Activated CD4-positive, alpha-beta T cell treated with anti-CD3 and anti-CD28 coated beads for 36 hours (primary cell): ENCODE measurements at regions not wholly inside any gene's neighbourhood (a gene's known extent, or its start where the extent isn't known, plus 50 kb on each side); places are given as distances from the start of the nearest gene placed in this dataset.
"Not testable (repeated sequence)": the region's sequence is repeated elsewhere in the genome, so short reads cannot be mapped to it uniquely, and the experiment has no call there.

Experiments
- ATAC-seq: fragments of 200-7000 bp; cut with Tn5 transposase; one replicate; pipeline ENCODE4 v1.10.0; 2021; ENCODE audit warnings: mild to moderate bottlenecking, moderate library complexity
- CTCF ChIA-PET: fragments of 350-600 bp; sonication (Branson Sonifier 250); formaldehyde crosslinking; loops from one replicate; lab custom pipeline; 2021; ENCODE audit warnings: antibody characterized with exemption; lab: Charles Lee
- POLR2A ChIA-PET: fragments of 350-600 bp; sonication (Branson Sonifier 250); formaldehyde crosslinking; loops from one replicate; lab custom pipeline; 2021; ENCODE audit warnings: antibody characterized with exemption, inconsistent platforms; lab: Charles Lee
- DNase-seq: peaks from one replicate; pipeline ENCODE4 v3.0.0-alpha.2; 2020
- H3K27ac Mint-ChIP-seq: one replicate; pipeline ENCODE4 v1.8.0; 2021; ENCODE audit warnings: mixed read lengths
- H3K27me3 Mint-ChIP-seq: one replicate; pipeline ENCODE4 v1.8.0; 2021; ENCODE audit warnings: mixed read lengths
- H3K36me3 Mint-ChIP-seq: one replicate; pipeline ENCODE4 v1.8.0; 2021; ENCODE audit warnings: low read depth, mixed read lengths
- H3K4me1 Mint-ChIP-seq: one replicate; pipeline ENCODE4 v1.8.0; 2021; ENCODE audit warnings: mixed read lengths
- H3K4me3 Mint-ChIP-seq: one replicate; pipeline ENCODE4 v1.8.0; 2021; ENCODE audit warnings: mild to moderate bottlenecking, moderate library complexity, mixed read lengths
- H3K9me3 Mint-ChIP-seq: one replicate; pipeline ENCODE4 v1.8.0; 2021; ENCODE audit warnings: low read depth, mixed read lengths
- intact Hi-C, 2 experiments: fragments of 100-400 bp; cut with DNase I in 1 of 2; cut with micrococcal nuclease in 1 of 2; formaldehyde crosslinking; loops; one replicate each; pipeline versions ENCODE4 v1.14.2 to v1.15.1; 2022 to 2024; cut with DNase I, micrococcal nuclease

DNA sequence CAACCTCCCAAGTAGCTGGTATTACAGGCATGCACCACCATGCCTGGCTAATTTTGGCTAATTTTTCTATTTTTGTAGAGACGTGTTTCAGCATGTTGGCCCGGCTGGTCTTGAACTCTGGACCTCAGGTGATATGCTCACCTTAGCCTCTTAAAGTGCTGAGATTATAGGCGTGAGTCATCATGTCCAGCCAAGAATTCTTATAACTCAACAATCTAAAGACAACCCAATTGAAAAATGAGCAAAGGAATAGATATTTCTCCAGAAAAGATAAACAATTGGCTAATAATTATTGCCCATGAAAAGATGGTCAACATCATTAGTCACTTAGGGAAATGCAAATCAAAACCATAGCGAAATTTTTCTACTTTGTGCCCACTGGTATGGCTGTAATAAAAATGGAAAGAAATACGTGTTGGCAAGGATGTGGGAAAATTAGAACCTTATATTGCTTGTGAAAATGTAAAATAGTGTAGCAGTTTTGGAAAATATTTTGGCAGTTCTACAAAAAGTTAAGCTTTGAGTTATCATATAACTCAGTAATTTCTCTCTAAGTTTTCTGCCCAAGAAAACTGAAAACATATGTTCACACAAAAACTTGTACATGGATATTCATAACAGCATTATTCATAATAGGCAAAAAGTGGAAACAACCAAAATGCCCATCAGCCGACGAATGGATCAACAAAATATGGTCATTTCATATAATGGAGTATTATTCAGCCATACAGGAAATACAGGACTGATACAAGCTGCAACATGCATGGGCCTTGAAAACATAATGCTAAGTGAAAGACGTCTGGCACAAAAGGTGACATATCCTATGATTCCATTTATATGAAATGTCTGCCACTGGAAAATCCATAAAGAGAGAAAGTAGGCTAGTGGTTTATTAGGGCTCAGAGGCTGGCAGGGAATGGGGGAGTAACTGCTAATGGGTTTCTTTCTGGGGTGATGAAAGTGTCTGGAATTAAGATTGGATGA is 87.8 kb downstream of the UTRN start:
- Mint-ChIP-seq H3K4me1 (peaks cover 42% of the 10 kb centered on the region), H3K9me3 (peaks cover 5% of the 10 kb centered on the region), H3K27ac (no peak overlapping the region), H3K36me3 (peaks cover 12% of the 10 kb centered on the region), H3K27me3 (no peaks in the 10 kb centered on the region), H3K4me3 (no peak overlapping the region)
- ChIA-PET CTCF (interaction anchor here (0.6 kb wide), 1 partner anchor 192 kb away, joined by 3 read pairs; no protein-coding TSS in a partner anchor), POLR2A (no interaction called here)
- intact Hi-C loops: no loop called here
- ATAC-seq (no peak), DNase-seq (no peak)

DNA sequence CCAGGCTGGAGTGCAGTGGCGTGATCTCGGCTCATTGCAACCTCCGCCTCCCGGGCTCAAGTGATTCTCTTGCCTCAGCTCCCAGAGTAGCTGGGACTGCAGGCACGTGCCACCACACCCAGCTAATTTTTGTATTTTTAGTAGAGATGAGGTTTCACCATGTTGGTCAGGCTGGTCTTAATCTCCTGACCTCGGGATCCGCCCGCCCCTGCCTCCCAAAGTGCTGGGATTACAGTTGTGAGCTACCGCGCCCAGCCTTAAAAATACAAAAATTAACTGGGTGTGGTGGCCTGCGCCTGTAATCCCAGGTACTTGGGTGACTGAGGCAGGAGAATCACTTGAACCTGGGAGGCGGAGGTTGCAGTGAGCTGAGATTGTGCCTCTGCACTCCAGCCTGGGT is 89.4 kb downstream of the UTRN start:
- H3K9me3 Mint-ChIP-seq, H3K27me3 Mint-ChIP-seq, H3K27ac Mint-ChIP-seq, DNase-seq, CTCF ChIA-PET, ATAC-seq, intact Hi-C loops, H3K4me3 Mint-ChIP-seq: not testable (repeated sequence)
- peaks cover 53% of the 10 kb centered on the region for H3K4me1 Mint-ChIP-seq
- POLR2A ChIA-PET: interaction anchor here (0.6 kb wide), 1 partner anchor 213 kb away, joined by 4 read pairs; no protein-coding TSS in a partner anchor
- peaks cover 14% of the 10 kb centered on the region for H3K36me3 Mint-ChIP-seq

DNA sequence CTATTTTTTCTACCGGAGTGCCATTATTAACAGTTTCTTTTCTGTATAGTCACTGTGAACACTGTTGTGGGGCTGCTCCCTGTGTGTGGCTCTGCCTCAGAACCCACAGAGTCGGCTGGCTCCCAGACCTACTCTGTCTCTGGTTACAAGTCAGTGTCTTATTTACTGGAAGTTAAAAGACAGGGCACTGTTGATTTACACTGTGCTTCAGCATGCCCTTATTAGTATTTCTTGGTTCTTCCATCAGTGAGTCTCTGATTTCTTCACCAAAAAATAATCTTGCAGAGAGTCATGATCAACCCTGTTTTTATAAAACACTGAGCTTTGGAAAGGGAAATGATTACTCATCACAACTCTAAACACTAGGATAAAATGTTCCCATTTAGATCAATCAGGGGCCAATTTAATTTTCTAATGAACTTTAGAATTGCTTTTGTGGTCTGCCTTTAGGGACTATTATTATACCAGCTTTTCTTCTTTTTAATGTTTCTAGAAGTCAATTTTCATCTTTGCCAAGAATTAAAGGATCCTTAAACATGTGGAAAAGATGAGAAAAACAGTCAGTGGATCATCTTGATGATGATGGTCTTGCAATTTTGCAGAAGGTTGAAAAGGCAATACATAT is 92.6 kb downstream of the UTRN start:
- H3K4me3 Mint-ChIP-seq: no peak overlapping the region
- ChIA-PET CTCF (interaction anchor here (1.4 kb wide), 2 partner anchors 11 to 30 kb away, joined by 3 to 4 read pairs; no protein-coding TSS in a partner anchor), POLR2A (no interaction called here)
- intact Hi-C loops: no loop called here
- H3K4me1 Mint-ChIP-seq: peaks cover 43% of the 10 kb centered on the region
- H3K9me3 Mint-ChIP-seq: peaks cover 17% of the 10 kb centered on the region
- ATAC-seq (peak; percentile 68), DNase-seq (peak; percentile 33)
- peaks cover 22% of the 10 kb centered on the region for H3K36me3 Mint-ChIP-seq
- no peaks in the 10 kb centered on the region for H3K27me3 Mint-ChIP-seq
- peak overlapping the region; percentile 40 for H3K27ac Mint-ChIP-seq

DNA sequence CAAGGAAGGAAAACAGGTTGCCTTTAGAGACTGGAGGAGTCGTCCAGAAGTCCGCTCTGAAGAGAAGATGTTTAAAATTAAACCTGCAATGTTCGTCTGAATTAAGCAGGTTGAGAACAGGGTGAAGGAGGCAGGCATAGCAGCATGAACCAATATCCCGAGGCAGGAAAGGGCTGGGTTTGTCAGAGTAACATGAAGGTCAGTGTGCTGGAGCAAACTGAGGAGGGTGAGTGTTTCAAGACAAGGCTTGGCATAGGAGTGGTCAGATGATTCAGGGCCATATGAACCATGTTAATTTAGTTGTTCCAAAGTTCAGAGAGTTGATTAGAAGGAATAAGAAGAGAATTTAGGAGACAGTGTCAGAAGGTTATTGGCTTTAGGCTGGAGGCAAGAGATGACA is 93.3 kb downstream of the UTRN start:
- Mint-ChIP-seq H3K9me3 (peaks cover 18% of the 10 kb centered on the region), H3K4me3 (no peak overlapping the region), H3K27me3 (no peaks in the 10 kb centered on the region), H3K4me1 (peaks cover 39% of the 10 kb centered on the region), H3K27ac (no peak overlapping the region), H3K36me3 (peaks cover 19% of the 10 kb centered on the region)
- POLR2A ChIA-PET: no interaction called here
- ATAC-seq: no peak
- intact Hi-C loops: no loop called here
- CTCF ChIA-PET: interaction anchor here (0.7 to 1.4 kb wide), 2 partner anchors 10 to 270 kb away, joined by 3 to 4 read pairs; no protein-coding TSS in a partner anchor
- no peak for DNase-seq

DNA sequence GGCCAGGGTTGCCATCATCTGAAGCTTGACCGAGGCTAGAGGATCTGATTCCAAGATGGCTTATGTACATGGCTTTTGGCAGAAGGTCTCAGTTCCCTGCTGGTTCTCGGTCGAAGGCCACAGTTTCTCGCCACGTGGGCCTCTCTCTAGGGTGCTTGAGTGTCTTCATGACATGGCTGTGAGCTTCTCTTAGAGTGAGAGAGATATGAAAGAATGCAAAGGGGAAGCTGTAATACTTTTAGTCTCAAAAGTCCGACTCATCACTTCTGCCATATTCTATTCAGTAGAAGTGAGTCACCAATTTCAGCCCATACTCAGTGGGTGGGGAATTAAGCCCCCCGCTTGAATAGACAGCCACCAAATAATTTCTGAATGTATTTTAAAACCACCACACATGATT is 94.2 kb downstream of the UTRN start:
- ChIA-PET CTCF (interaction anchor here (0.6 kb wide), 1 partner anchor 645 kb away, joined by 3 read pairs; no protein-coding TSS in a partner anchor), POLR2A (no interaction called here)
- no peak overlapping the region for H3K4me3 Mint-ChIP-seq
- H3K4me1 Mint-ChIP-seq: peaks cover 44% of the 10 kb centered on the region
- H3K27me3 Mint-ChIP-seq: no peaks in the 10 kb centered on the region
- intact Hi-C loops: no loop called here
- H3K27ac Mint-ChIP-seq: no peak overlapping the region
- DNase-seq: peak; percentile 27
- ATAC-seq: peak; percentile 76
- H3K9me3 Mint-ChIP-seq: peaks cover 21% of the 10 kb centered on the region
- H3K36me3 Mint-ChIP-seq: peaks cover 19% of the 10 kb centered on the region

DNA sequence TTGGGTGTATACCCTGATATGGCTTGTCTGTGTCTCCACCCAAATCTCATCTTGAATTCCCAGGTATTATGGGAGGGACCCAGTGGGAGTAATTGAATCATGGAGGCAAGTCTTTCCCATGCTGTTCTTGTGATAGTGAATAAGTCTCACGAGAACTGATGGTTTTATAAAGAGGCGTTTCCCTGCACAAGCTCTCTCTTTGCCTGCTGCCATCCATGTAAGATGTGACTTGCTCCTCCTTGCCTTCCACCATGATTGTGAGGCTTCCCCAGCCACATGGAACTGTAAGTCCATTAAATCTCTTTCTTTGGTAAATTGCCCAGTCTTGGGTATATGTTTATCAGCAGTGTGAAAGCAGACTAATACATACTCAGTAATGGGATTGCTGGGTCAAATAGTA is 96.4 kb downstream of the UTRN start:
- DNase-seq, intact Hi-C loops, H3K27ac Mint-ChIP-seq, ATAC-seq, H3K27me3 Mint-ChIP-seq, POLR2A ChIA-PET, H3K4me3 Mint-ChIP-seq: not testable (repeated sequence)
- Mint-ChIP-seq H3K36me3 (peaks cover 25% of the 10 kb centered on the region), H3K9me3 (peaks cover 24% of the 10 kb centered on the region), H3K4me1 (peaks cover 41% of the 10 kb centered on the region)
- CTCF ChIA-PET: interaction anchor here (1.1 kb wide), 1 partner anchor 77 kb away, joined by 3 read pairs; no protein-coding TSS in a partner anchor

DNA sequence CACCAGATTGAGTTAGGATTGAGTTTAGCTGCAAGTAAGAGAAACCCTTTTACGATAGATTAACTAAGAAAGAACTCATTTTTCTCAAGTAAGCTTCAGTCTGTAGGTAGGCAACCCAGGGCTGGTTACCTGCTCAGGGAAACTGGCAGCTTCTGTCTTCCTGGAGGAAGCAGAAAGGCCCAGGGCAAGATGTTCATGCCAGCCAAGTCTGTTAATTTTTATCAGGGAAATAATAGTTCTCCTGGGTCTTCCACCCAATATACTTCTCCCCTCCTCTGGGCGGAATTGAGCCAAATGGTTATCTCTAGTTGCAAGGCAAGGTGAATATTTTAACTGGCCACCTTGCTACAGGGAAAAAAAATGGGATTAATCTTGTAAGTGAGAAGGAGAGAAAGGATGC is 98.2 kb downstream of the UTRN start:
- peaks cover 27% of the 10 kb centered on the region for H3K4me1 Mint-ChIP-seq
- peaks cover 25% of the 10 kb centered on the region for H3K36me3 Mint-ChIP-seq
- H3K4me3 Mint-ChIP-seq: no peak overlapping the region

DNA sequence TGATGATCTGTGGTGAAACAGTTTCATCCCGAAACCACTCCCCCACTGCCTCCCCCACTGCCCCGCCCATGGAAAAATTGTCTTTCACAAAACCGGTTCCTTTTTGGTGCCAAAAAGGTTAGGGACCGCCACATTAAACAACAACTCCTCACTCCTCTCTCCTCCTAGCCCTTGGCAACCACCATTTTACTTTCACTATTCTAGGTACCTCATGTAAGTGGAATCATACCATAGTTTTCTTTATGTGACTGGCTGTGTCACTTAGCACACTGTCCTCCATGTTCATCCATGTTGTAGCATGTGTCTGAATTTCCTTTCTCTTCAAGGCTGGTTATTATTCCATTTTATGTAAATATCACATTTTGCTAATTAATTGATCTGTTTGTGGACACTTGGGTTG is 99.3 kb downstream of the UTRN start:
- Mint-ChIP-seq H3K36me3 (peaks cover 20% of the 10 kb centered on the region), H3K4me1 (peaks cover 20% of the 10 kb centered on the region), H3K27me3 (no peaks in the 10 kb centered on the region), H3K4me3 (no peak overlapping the region), H3K9me3 (peaks cover 24% of the 10 kb centered on the region), H3K27ac (no peak overlapping the region)
- peak; percentile 51 for ATAC-seq
- CTCF ChIA-PET: no interaction called here
- POLR2A ChIA-PET: no interaction called here
- intact Hi-C loops: no loop called here
- no peak for DNase-seq

More for the DNA sequence above, 98.2 kb downstream of the UTRN start:
- CTCF ChIA-PET: no interaction called here
- no peak for DNase-seq
- no peak for ATAC-seq
- Mint-ChIP-seq H3K27ac (no peak overlapping the region), H3K9me3 (peaks cover 24% of the 10 kb centered on the region), H3K27me3 (no peaks in the 10 kb centered on the region)
- intact Hi-C loops: no loop called here
- POLR2A ChIA-PET: no interaction called here

DNA sequence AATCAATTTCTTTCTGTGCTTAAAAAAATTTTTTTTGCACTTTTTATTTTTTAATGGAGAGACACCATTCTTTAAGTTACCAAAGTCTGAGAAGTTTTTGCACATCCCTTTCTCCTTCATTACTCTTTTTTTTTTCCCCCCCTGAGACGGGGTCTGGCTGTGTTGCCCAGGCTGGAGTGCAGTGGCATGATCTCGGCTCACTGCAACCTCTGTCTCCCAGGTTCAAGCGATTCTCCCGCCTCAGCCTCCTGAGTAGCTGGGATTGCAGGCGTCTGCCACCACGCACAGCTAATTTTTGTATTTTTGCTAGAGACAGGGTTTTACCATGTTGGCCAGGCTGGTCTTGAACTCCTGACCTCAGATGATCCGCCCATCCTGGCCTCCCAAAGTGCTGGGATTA is 104.3 kb downstream of the UTRN start:
- H3K36me3 Mint-ChIP-seq: peaks cover 12% of the 10 kb centered on the region
- CTCF ChIA-PET: interaction anchor here (0.6 to 1.6 kb wide), 3 partner anchors 12 to 77 kb away, joined by 3 to 4 read pairs (median 3); no protein-coding TSS in a partner anchor
- ATAC-seq, intact Hi-C loops, H3K27me3 Mint-ChIP-seq, H3K4me3 Mint-ChIP-seq, H3K27ac Mint-ChIP-seq, DNase-seq, POLR2A ChIA-PET: not testable (repeated sequence)
- H3K9me3 Mint-ChIP-seq: peaks cover 10% of the 10 kb centered on the region
- H3K4me1 Mint-ChIP-seq: peaks cover 35% of the 10 kb centered on the region

DNA sequence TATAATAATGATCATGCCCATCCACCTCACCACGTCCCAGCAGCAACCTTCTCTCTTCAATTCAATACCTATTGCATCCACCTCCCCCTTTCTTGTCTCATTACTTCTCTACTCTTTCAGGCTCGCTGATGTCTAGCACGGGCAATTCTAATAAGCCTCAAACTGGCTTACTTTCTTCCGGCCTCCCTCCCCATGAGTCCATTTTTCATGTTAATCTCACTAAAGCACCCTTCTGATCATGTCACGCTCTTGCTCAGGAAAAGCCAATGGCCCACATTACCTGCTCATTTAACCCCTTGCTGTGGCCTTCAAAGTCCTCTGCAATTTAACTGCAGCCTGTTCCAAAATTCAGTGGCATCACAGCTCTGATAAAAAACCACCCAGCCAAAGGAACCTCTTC is 105.1 kb downstream of the UTRN start:
- Mint-ChIP-seq H3K27me3 (no peaks in the 10 kb centered on the region), H3K4me3 (no peak overlapping the region), H3K27ac (no peak overlapping the region), H3K36me3 (peaks cover 8% of the 10 kb centered on the region), H3K9me3 (peaks cover 8% of the 10 kb centered on the region), H3K4me1 (peaks cover 34% of the 10 kb centered on the region)
- ChIA-PET POLR2A (interaction anchor here (0.7 kb wide), 1 partner anchor 23 kb away, joined by 3 read pairs; no protein-coding TSS in a partner anchor), CTCF (no interaction called here)
- DNase-seq (no peak), ATAC-seq (no peak)
- intact Hi-C loops: no loop called here

DNA sequence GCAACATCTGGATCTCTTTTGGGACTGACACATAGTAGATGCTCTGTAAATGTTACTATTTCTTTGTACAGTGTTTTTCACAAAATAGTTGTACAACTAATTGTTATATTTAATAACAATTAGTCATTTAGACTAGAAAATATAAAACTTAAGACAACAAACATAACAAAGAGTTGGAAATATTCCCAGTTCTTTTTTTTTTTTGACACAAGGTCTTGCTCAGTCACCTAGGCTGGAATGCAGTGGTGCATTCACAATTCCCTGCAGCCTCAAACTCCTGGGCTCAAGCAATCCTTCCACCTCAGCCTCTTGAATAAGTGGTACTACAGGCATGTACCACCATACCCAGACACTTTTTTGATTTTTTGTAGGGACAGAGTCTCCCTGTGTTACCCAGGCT is 105.8 kb downstream of the UTRN start:
- H3K4me3 Mint-ChIP-seq: no peak overlapping the region
- ChIA-PET POLR2A (no interaction called here), CTCF (interaction anchor here (0.7 kb wide), 1 partner anchor 146 kb away, joined by 3 read pairs; no protein-coding TSS in a partner anchor)
- H3K27me3 Mint-ChIP-seq: no peaks in the 10 kb centered on the region
- intact Hi-C loops: no loop called here
- peaks cover 8% of the 10 kb centered on the region for H3K36me3 Mint-ChIP-seq
- no peak overlapping the region for H3K27ac Mint-ChIP-seq
- peaks cover 38% of the 10 kb centered on the region for H3K4me1 Mint-ChIP-seq
- peaks cover 8% of the 10 kb centered on the region for H3K9me3 Mint-ChIP-seq
- ATAC-seq: no peak
- no peak for DNase-seq
